HEK293T (cell line): ENCODE measurements at regions not wholly inside any gene's neighbourhood (a gene's known extent, or its start where the extent isn't known, plus 50 kb on each side); places are given as distances from the start of the nearest gene placed in this dataset.

Experiments
- ARNT ChIP-seq: fragments of 450-650 bp; IDR thresholded peaks from 2 replicates; pipeline ENCODE4 v1.6.1; 2017; ENCODE audit warnings: mild to moderate bottlenecking
- BHLHE40 ChIP-seq: fragments of 450-650 bp; IDR thresholded peaks from 2 replicates; pipeline ENCODE4 v1.6.1; 2016; ENCODE audit warnings: mild to moderate bottlenecking, moderate library complexity, borderline replicate concordance
- FOXK2 ChIP-seq: fragments of 450-650 bp; IDR thresholded peaks from 2 replicates; pipeline ENCODE4 v1.6.1; 2016; ENCODE audit warnings: mild to moderate bottlenecking
- L3MBTL2 ChIP-seq: fragments of 450-650 bp; conservative IDR thresholded peaks from 2 replicates; pipeline ENCODE4 v1.6.1; 2016; ENCODE audit warnings: mild to moderate bottlenecking
- TARDBP ChIP-seq: fragments of 450-650 bp; IDR thresholded peaks from 2 replicates; pipeline ENCODE4 v1.6.1; 2016

DNA sequence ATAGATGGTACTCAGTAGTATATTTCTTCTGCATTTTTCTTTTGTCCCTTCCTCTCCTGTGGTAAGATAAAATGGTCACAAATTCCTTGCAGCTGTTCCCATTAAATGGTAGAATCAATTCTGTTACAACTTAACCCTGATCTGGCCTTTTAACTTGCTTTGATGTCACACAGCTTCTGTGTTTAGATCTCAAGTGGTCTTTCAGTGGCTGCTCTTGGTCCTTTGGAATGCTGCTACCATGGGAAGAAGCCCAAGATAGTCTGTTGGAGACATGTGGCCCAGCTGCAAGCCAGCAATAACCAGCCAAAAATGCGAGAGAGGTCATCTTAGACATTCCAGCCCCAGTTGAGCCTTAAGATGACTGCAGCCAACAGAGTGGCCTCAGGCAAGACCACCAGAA is 429.7 kb downstream of the KIF16B start:
- TF ChIP-seq L3MBTL2 (no peak), FOXK2 (no peak), ARNT (no peak), TARDBP (no peak), BHLHE40 (no peak)
